B cell (primary cell): ENCODE measurements at regions not wholly inside any gene's neighbourhood (a gene's known extent, or its start where the extent isn't known, plus 50 kb on each side); places are given as distances from the start of the nearest gene placed in this dataset.

ENCODE experiments used
- ATAC-seq: fragments of 200-7000 bp; cut with Tn5 transposase; one replicate; pipeline ENCODE4 v1.10.0; 2021; ENCODE audit warnings: low read depth, mild to moderate bottlenecking, moderate number of reproducible peaks, moderate library complexity
- CTCF ChIA-PET: fragments of 350-600 bp; sonication (Branson Sonifier 250); formaldehyde crosslinking; loops from one replicate; lab custom pipeline; 2021; ENCODE audit warnings: antibody characterized with exemption, inconsistent platforms; lab: Charles Lee
- POLR2A ChIA-PET: fragments of 350-600 bp; sonication (Branson Sonifier 250); formaldehyde crosslinking; loops from one replicate; lab custom pipeline; 2021; ENCODE audit warnings: antibody characterized with exemption; lab: Charles Lee
- DNase-seq: peaks from one replicate; pipeline ENCODE4 v3.0.0; 2013
- H2AFZ ChIP-seq: 2 replicates; pipeline ENCODE4 v1.6.1; 2012; ENCODE audit warnings: mild to moderate bottlenecking, low read depth, low read length; ENCODE audit not compliant: insufficient read depth, poor library complexity, severe bottlenecking
- H3K27ac ChIP-seq, 2 donors: 1 replicate in 1 of 2; 2 replicates in 1 of 2; pipeline ENCODE4 v1.5.1; 2012 to 2013; ENCODE audit warnings: low read length in 2 of 2, mild to moderate bottlenecking in 2 of 2, moderate library complexity in 1 of 2
- H3K27me3 ChIP-seq, 4 experiments: fragments of 200-600 bp in 1 of 4; sonication (generic) in 1 of 4; replicated peaks in 1 of 4; 1 replicate in 2 of 4; 2 replicates in 2 of 4; pipeline versions ENCODE4 v1.6.1 to v1.7.0; 2013 to 2016; ENCODE audit warnings: low read length in 3 of 4, mild to moderate bottlenecking in 2 of 4, mixed read lengths in 1 of 4, moderate library complexity in 1 of 4; ENCODE audit not compliant: insufficient read depth in 4 of 4, control insufficient read depth in 3 of 4; ENCODE audit errors: control extremely low read depth in 1 of 4
- H3K36me3 ChIP-seq, 2 experiments: replicated peaks in 1 of 2; 1 replicate in 1 of 2; 2 replicates in 1 of 2; pipeline versions ENCODE4 v1.6.1 to v1.7.1; 2013; ENCODE audit warnings: low read length in 1 of 2; ENCODE audit not compliant: insufficient read depth in 2 of 2, control insufficient read depth in 1 of 2; ENCODE audit errors: control extremely low read depth in 1 of 2, extremely low read depth in 1 of 2
- H3K4me1 ChIP-seq, 2 donors: fragments of 200-600 bp in 1 of 2; sonication (generic) in 1 of 2; 1 replicate in 1 of 2; 2 replicates in 1 of 2; pipeline versions ENCODE4 v1.5.1 to v1.6.1; 2013 to 2017; ENCODE audit warnings: low read length in 2 of 2; ENCODE audit not compliant: control insufficient read depth in 2 of 2, insufficient read depth in 2 of 2
- H3K4me2 ChIP-seq: replicated peaks from 2 replicates; pipeline ENCODE3; 2012; ENCODE audit warnings: mild to moderate bottlenecking, low read depth, low read length; ENCODE audit not compliant: poor library complexity, severe bottlenecking
- H3K4me3 ChIP-seq, 5 experiments: fragments of 200-600 bp in 1 of 5; sonication (generic) in 1 of 5; 1 replicate in 3 of 5; 2 replicates in 2 of 5; pipeline versions ENCODE4 v1.5.1 to v1.7.0; 2011 to 2016; ENCODE audit warnings: low read length in 4 of 5, mild to moderate bottlenecking in 4 of 5, low read depth in 2 of 5, control low read depth in 1 of 5, moderate library complexity in 1 of 5; ENCODE audit not compliant: insufficient read depth in 1 of 5; ENCODE audit errors: control extremely low read depth in 1 of 5, extremely low read depth in 1 of 5
- H3K79me2 ChIP-seq: fragments of 200-600 bp; sonication (generic); one replicate; pipeline ENCODE4 v1.6.0; 2016; ENCODE audit warnings: low read length; ENCODE audit not compliant: control insufficient read depth, insufficient read depth
- H3K9ac ChIP-seq: fragments of 200-600 bp; sonication (generic); 2 replicates; pipeline ENCODE4 v1.6.1; 2017; ENCODE audit warnings: mild to moderate bottlenecking, low read length, moderate library complexity
- H3K9me3 ChIP-seq, 3 donors: one replicate each; pipeline versions ENCODE4 v1.6.1 to v1.7.1; 2013; ENCODE audit warnings: low read length in 2 of 3; ENCODE audit not compliant: control insufficient read depth in 2 of 3, insufficient read depth in 1 of 3; ENCODE audit errors: control extremely low read depth in 1 of 3
- H4K20me1 ChIP-seq: 2 replicates; pipeline ENCODE4 v1.6.0; 2012; ENCODE audit warnings: mild to moderate bottlenecking, low read length; ENCODE audit not compliant: insufficient read depth, control insufficient read depth, poor library complexity, severe bottlenecking
- H3K27ac Mint-ChIP-seq: one replicate; pipeline ENCODE4 v1.8.0; 2021; ENCODE audit warnings: mixed read lengths
- H3K27me3 Mint-ChIP-seq: one replicate; pipeline ENCODE4 v1.8.0; 2021; ENCODE audit warnings: mixed read lengths
- H3K4me1 Mint-ChIP-seq: one replicate; pipeline ENCODE4 v1.8.0; 2021; ENCODE audit warnings: mixed read lengths
- H3K4me3 Mint-ChIP-seq: one replicate; pipeline ENCODE4 v1.8.0; 2021; ENCODE audit warnings: mixed read lengths
- H3K9me3 Mint-ChIP-seq: one replicate; pipeline ENCODE4 v1.8.0; 2022; ENCODE audit warnings: mixed read lengths; ENCODE audit not compliant: insufficient read depth
- CTCF ChIP-seq: fragments of 200-600 bp; IDR thresholded peaks from one replicate; pipeline ENCODE4 v1.8.0; 2022; ENCODE audit warnings: antibody characterized with exemption, mild to moderate bottlenecking
- EZH2 ChIP-seq: IDR thresholded peaks from 2 replicates; pipeline ENCODE4 v1.6.1; 2012; ENCODE audit warnings: borderline replicate concordance, low read depth, mild to moderate bottlenecking, moderate library complexity, low read length; ENCODE audit not compliant: insufficient read depth, poor library complexity, severe bottlenecking
- WGBS: methylation state at CpG from one replicate; pipeline ENCODE4 v1.1.5; 2013; ENCODE audit warnings: missing lambda C conversion rate; ENCODE audit not compliant: insufficient coverage; 5-methylcytosine and 5-hydroxymethylcytosine counted together
- intact Hi-C: fragments of 100-400 bp; cut with micrococcal nuclease; formaldehyde crosslinking; loops from one replicate; pipeline ENCODE4 v1.10.0; 2022

DNA sequence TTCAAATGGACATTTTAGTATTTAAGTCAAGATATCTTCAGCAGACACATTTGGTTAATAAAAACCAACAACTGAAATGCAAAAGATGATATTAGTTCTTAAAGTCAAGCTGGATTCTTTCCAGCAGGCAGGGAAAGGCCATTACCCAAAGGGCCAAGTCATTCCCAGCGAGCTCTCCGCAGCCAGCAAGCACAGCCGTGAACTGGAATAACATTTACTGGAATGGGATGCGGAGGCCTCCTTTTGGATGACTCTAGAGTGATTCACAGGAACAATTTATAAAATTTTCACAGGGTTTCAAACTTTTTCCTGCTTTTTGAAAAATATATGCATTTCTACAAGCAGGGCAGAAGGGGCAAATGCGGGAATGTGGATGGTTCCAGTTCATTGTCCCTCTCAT, 76.6 kb upstream of the DAB2 start:
- ChIA-PET CTCF (no interaction called here), POLR2A (no interaction called here)
- Histone ChIP-seq H3K79me2 (no peaks in the 10 kb centered on the region), H4K20me1 (no peaks in the 10 kb centered on the region), H3K9ac (no peak overlapping the region), H3K4me1 (no peaks in the 10 kb centered on the region), H3K36me3 (no peaks in the 10 kb centered on the region), H3K9me3 (no peaks in the 10 kb centered on the region), H3K27me3 (peaks cover 0 to 3% (median 0%) of the 10 kb centered on the region in 4 experiments), H2AFZ (no peak overlapping the region), H3K4me2 (no peak overlapping the region), H3K4me3 (no peak overlapping the region), H3K27ac (no peak overlapping the region)
- Mint-ChIP-seq H3K4me3 (no peak overlapping the region), H3K4me1 (no peaks in the 10 kb centered on the region), H3K9me3 (no peaks in the 10 kb centered on the region), H3K27me3 (peaks cover 16% of the 10 kb centered on the region), H3K27ac (no peak overlapping the region)
- 100% methylated on average over 3 of the region's 5 CpGs for WGBS
- ATAC-seq (no peak), DNase-seq (no peak)
- TF ChIP-seq CTCF (no peak), EZH2 (no peak)
- intact Hi-C loops, result no loop called here

- DNase-seq, result no peak
- H3K4me3 ChIP-seq, result no peak overlapping the region
- H3K36me3 ChIP-seq, result no peaks in the 10 kb centered on the region
- peaks cover 11% of the 10 kb centered on the region for H3K27me3 Mint-ChIP-seq
- no peak overlapping the region for H3K27ac Mint-ChIP-seq
- H4K20me1 ChIP-seq, result no peaks in the 10 kb centered on the region
- no CpG with 5 or more reads among the region's 2 CpGs for WGBS
- TF ChIP-seq CTCF (no peak), EZH2 (no peak)
- ChIA-PET CTCF (no interaction called here), POLR2A (no interaction called here)
- no peaks in the 10 kb centered on the region for H3K9me3 Mint-ChIP-seq
- ATAC-seq, result no peak
- no peaks in the 10 kb centered on the region for H3K79me2 ChIP-seq
- H3K27me3 ChIP-seq, result peaks cover 0 to 3% (median 0%) of the 10 kb centered on the region in 4 experiments
- no peak overlapping the region for H3K27ac ChIP-seq
- no peaks in the 10 kb centered on the region for H3K4me1 Mint-ChIP-seq
- no peak overlapping the region for H3K4me2 ChIP-seq
- intact Hi-C loops, result no loop called here
- H3K9me3 ChIP-seq, result no peaks in the 10 kb centered on the region
- no peak overlapping the region for H3K9ac ChIP-seq
- H3K4me3 Mint-ChIP-seq, result no peak overlapping the region
- H3K4me1 ChIP-seq, result no peaks in the 10 kb centered on the region
- no peak overlapping the region for H2AFZ ChIP-seq
These were observed 75.9 kb upstream of the DAB2 start for GRCh38 chr5:39500551-39501175.
